ENCODE measurements at regions not wholly inside any gene's neighbourhood (a gene's known extent, or its start where the extent isn't known, plus 50 kb on each side); places are given as distances from the start of the nearest gene placed in this dataset.

DNA sequence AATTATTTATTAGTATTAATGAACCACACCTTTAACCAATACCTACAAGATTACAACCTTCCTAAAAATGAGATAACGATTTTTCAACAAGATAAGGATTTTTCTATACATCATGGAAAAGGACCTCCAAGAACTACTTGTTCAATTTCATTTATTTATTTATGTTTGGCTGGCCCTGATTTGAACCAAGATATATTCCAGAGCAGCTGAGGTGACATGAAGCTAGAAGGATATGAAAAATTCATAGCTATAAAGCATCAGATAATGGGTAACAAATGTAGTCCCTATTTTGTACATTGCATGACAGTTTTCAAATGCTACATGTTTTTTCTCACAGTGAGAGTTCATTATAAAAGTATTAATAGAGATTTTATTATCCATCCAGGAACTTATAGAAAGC, 798.5 kb upstream of the ARRDC3 start:
- POLR2A ChIA-PET, result no interaction called here
- no peaks in the 10 kb centered on the region for H3K36me3 ChIP-seq (ENCODE audit: control insufficient read depth, insufficient read depth, low read length)
- no peaks in the 10 kb centered on the region for H3K9me3 ChIP-seq (ENCODE audit: control insufficient read depth, insufficient read depth, low read depth, low read length)
- H3K4me3 ChIP-seq (ENCODE audit: low read depth in 2 of 2, low read length in 2 of 2), result no peak overlapping the region
- H3K27ac ChIP-seq (ENCODE audit: low read length), result no peak overlapping the region
- in situ Hi-C loops (cut with HindIII; ENCODE audit: low pct_unique_long_range_greater_than_20kb, low sequenced_read_pairs) (no loop called here), intact Hi-C loops (cut with micrococcal nuclease; ENCODE audit: unreplicated experiment) (no loop called here)
- no TSS peak for BruUV-seq (replicated peaks)
- CTCF ChIA-PET, result no interaction called here
- no peak for TF ChIP-seq POLR2AphosphoS5 (IDR thresholded peaks at IDR 0.05; ENCODE audit: low read depth, low read length)
- TF ChIP-seq, protein P1, sequence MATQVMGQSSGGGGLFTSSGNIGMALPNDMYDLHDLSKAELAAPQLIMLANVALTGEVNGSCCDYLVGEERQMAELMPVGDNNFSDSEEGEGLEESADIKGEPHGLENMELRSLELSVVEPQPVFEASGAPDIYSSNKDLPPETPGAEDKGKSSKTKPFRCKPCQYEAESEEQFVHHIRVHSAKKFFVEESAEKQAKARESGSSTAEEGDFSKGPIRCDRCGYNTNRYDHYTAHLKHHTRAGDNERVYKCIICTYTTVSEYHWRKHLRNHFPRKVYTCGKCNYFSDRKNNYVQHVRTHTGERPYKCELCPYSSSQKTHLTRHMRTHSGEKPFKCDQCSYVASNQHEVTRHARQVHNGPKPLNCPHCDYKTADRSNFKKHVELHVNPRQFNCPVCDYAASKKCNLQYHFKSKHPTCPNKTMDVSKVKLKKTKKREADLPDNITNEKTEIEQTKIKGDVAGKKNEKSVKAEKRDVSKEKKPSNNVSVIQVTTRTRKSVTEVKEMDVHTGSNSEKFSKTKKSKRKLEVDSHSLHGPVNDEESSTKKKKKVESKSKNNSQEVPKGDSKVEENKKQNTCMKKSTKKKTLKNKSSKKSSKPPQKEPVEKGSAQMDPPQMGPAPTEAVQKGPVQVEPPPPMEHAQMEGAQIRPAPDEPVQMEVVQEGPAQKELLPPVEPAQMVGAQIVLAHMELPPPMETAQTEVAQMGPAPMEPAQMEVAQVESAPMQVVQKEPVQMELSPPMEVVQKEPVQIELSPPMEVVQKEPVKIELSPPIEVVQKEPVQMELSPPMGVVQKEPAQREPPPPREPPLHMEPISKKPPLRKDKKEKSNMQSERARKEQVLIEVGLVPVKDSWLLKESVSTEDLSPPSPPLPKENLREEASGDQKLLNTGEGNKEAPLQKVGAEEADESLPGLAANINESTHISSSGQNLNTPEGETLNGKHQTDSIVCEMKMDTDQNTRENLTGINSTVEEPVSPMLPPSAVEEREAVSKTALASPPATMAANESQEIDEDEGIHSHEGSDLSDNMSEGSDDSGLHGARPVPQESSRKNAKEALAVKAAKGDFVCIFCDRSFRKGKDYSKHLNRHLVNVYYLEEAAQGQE (IDR thresholded peaks at IDR 0.05; ENCODE audit: insufficient read depth in 1 of 2, low read depth in 2 of 2, low read length in 1 of 2), result no peak
- no peaks in the 10 kb centered on the region for H3K4me1 ChIP-seq (ENCODE audit: control insufficient read depth, insufficient read depth, low read length)
- H3K27me3 ChIP-seq (ENCODE audit: control insufficient read depth, insufficient read depth, low read length), result no peaks in the 10 kb centered on the region
- ATAC-seq, result no peak
- no peak for DNase-seq (ENCODE audit: low read depth, low spot score)

DNA sequence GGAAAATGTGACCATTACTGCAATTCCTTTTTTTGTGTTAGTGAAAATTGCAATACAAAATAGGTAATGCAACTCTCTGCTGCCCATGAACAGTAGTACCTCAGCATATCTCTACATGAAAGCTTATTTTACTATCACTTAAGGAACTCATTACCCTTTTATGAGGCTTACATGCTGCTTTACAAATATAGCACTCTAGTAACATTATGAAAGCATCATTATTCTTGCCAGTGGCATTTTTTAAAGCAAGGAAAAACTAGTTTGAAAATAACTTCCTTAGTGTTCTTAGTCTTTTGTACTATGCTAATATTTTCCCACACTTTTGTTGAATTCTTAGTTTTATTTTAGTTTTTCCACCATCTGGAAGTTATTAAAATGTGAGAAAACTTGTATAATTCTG, 797.3 kb upstream of the ARRDC3 start:
- in situ Hi-C loops (cut with HindIII; ENCODE audit: low pct_unique_long_range_greater_than_20kb, low sequenced_read_pairs), result no loop called here
- CTCF ChIA-PET, result no interaction called here
- no peak for ATAC-seq
- Histone ChIP-seq H3K36me3 (ENCODE audit: control insufficient read depth, insufficient read depth, low read length) (no peaks in the 10 kb centered on the region), H3K27ac (ENCODE audit: low read length) (no peak overlapping the region; the same call in 1 of the 2 replicates), H3K9me3 (ENCODE audit: control insufficient read depth, insufficient read depth, low read depth, low read length) (no peaks in the 10 kb centered on the region), H3K4me3 (ENCODE audit: low read depth in 2 of 2, low read length in 2 of 2) (no peak overlapping the region), H3K27me3 (ENCODE audit: control insufficient read depth, insufficient read depth, low read length) (no peaks in the 10 kb centered on the region), H3K4me1 (ENCODE audit: control insufficient read depth, insufficient read depth, low read length) (no peaks in the 10 kb centered on the region)
- TF ChIP-seq TCF7L2 (IDR thresholded peaks at IDR 0.05; ENCODE audit: low read depth, low read length), result peak; percentile 56; the same call in 1 of the 2 replicates
- TF ChIP-seq, protein P2, sequence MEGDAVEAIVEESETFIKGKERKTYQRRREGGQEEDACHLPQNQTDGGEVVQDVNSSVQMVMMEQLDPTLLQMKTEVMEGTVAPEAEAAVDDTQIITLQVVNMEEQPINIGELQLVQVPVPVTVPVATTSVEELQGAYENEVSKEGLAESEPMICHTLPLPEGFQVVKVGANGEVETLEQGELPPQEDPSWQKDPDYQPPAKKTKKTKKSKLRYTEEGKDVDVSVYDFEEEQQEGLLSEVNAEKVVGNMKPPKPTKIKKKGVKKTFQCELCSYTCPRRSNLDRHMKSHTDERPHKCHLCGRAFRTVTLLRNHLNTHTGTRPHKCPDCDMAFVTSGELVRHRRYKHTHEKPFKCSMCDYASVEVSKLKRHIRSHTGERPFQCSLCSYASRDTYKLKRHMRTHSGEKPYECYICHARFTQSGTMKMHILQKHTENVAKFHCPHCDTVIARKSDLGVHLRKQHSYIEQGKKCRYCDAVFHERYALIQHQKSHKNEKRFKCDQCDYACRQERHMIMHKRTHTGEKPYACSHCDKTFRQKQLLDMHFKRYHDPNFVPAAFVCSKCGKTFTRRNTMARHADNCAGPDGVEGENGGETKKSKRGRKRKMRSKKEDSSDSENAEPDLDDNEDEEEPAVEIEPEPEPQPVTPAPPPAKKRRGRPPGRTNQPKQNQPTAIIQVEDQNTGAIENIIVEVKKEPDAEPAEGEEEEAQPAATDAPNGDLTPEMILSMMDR (IDR thresholded peaks at IDR 0.05), result no peak
- no peak for DNase-seq (ENCODE audit: low read depth, low spot score)
- no TSS peak for BruUV-seq (replicated peaks)
- intact Hi-C loops (cut with micrococcal nuclease; ENCODE audit: unreplicated experiment), result no loop called here
- POLR2A ChIA-PET, result no interaction called here

DNA sequence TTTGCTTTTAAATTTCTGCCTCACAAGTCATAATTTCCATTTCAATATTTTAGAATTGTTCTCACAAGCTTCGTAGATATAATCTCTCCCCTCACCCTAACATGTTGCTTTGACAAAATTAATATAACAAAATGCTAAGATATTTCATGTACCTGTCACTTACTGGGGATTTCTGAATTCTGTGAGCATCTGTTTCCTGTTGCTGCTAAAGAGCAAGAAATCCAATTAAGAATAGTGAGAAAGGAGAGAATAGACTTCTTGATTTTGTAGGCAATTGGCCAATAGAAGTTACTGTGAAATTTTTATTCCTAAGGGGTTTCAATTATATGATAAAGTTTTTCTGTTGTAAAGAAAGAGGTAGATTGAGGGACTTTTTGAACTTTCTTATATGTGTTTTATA, 796.5 kb upstream of the ARRDC3 start:
- Histone ChIP-seq H3K4me3 (ENCODE audit: low read depth in 2 of 2, low read length in 2 of 2) (no peak overlapping the region), H3K27me3 (ENCODE audit: control insufficient read depth, insufficient read depth, low read length) (no peaks in the 10 kb centered on the region), H3K9me3 (ENCODE audit: control insufficient read depth, insufficient read depth, low read depth, low read length) (no peaks in the 10 kb centered on the region), H3K4me1 (ENCODE audit: control insufficient read depth, insufficient read depth, low read length) (no peaks in the 10 kb centered on the region), H3K36me3 (ENCODE audit: control insufficient read depth, insufficient read depth, low read length) (no peaks in the 10 kb centered on the region), H3K27ac (ENCODE audit: low read length) (no peak overlapping the region)
- intact Hi-C loops (cut with micrococcal nuclease; ENCODE audit: unreplicated experiment), result no loop called here
- ChIA-PET CTCF (no interaction called here), POLR2A (no interaction called here)
- ATAC-seq, result no peak
- TF ChIP-seq POLR2AphosphoS5 (IDR thresholded peaks at IDR 0.05; ENCODE audit: low read depth, low read length) (no peak), TCF7L2 (IDR thresholded peaks at IDR 0.05; ENCODE audit: low read depth, low read length) (no peak), SIN3A (IDR thresholded peaks at IDR 0.05; ENCODE audit: borderline replicate concordance, insufficient read depth, low read depth, low read length) (no peak)
- TF ChIP-seq, protein P1 (IDR thresholded peaks at IDR 0.05; ENCODE audit: insufficient read depth in 1 of 2, low read depth in 2 of 2, low read length in 1 of 2), result no peak
- TF ChIP-seq, protein P2 (IDR thresholded peaks at IDR 0.05), result no peak
- no TSS peak for BruUV-seq (replicated peaks)
- DNase-seq (ENCODE audit: low read depth, low spot score), result no peak
- in situ Hi-C loops (cut with HindIII; ENCODE audit: low pct_unique_long_range_greater_than_20kb, low sequenced_read_pairs), result no loop called here
